Neural cell (in vitro differentiated cells): ENCODE measurements at regions not wholly inside any gene's neighbourhood (a gene's known extent, or its start where the extent isn't known, plus 50 kb on each side); places are given as distances from the start of the nearest gene placed in this dataset.
"Not testable (repeated sequence)": the region's sequence is repeated elsewhere in the genome, so short reads cannot be mapped to it uniquely, and the experiment has no call there.

Source experiments
- H2AFZ ChIP-seq: fragments of 200-600, 300-800 bp; sonication (generic), shearing (Covaris generic); 2 replicates; pipeline ENCODE4 v1.6.0; 2014; ENCODE audit warnings: low read depth, mild to moderate bottlenecking, antibody characterized with exemption, low read length, moderate library complexity
- H3F3A ChIP-seq: fragments of 200-600 bp; shearing (Covaris generic); 2 replicates; pipeline ENCODE4 v1.6.1; 2016; ENCODE audit warnings: mild to moderate bottlenecking, moderate library complexity, mixed read lengths, antibody characterized with exemption, low read length; ENCODE audit not compliant: insufficient read depth, poor library complexity, severe bottlenecking
- H3K27ac ChIP-seq: fragments of 200-600, 300-800 bp; sonication (generic), shearing (Covaris generic); 2 replicates; pipeline ENCODE4 v1.5.1; 2014; ENCODE audit warnings: mild to moderate bottlenecking, low read length, moderate library complexity
- H3K27me3 ChIP-seq: fragments of 300-800, 200-600 bp; sonication (generic), shearing (Covaris generic); 2 replicates; pipeline ENCODE4 v1.6.0; 2014; ENCODE audit warnings: mild to moderate bottlenecking, low read depth, low read length, moderate library complexity; ENCODE audit not compliant: insufficient read depth
- H3K36me3 ChIP-seq: fragments of 300-800, 200-600 bp; sonication (generic), shearing (Covaris generic); 2 replicates; pipeline ENCODE4 v1.5.1; 2014; ENCODE audit warnings: mild to moderate bottlenecking, antibody characterized with exemption, low read length, moderate library complexity; ENCODE audit not compliant: insufficient read depth
- H3K4me2 ChIP-seq: fragments of 300-800, 200-600 bp; sonication (generic), shearing (Covaris generic); 2 replicates; pipeline ENCODE4 v1.6.0; 2014; ENCODE audit warnings: mild to moderate bottlenecking, low read length
- H3K4me3 ChIP-seq: fragments of 300-800, 200-600 bp; sonication (generic), shearing (Covaris generic); 2 replicates; pipeline ENCODE4 v1.5.1; 2014; ENCODE audit warnings: mild to moderate bottlenecking, low read length, moderate library complexity
- H3K79me2 ChIP-seq: fragments of 200-600 bp; shearing (Covaris generic); replicated peaks from 2 replicates; pipeline ENCODE4 v1.6.0; 2014; ENCODE audit warnings: mild to moderate bottlenecking, low read length, moderate library complexity; ENCODE audit not compliant: insufficient read depth
- H3K9ac ChIP-seq: fragments of 300-800, 200-600 bp; sonication (generic), shearing (Covaris generic); 2 replicates; pipeline ENCODE4 v1.6.1; 2016; ENCODE audit warnings: mild to moderate bottlenecking, low read length, mixed read lengths
- H3K9me2 ChIP-seq: fragments of 200-600 bp; shearing (Covaris generic); 2 replicates; pipeline ENCODE4 v1.6.1; 2016; ENCODE audit warnings: mild to moderate bottlenecking, low read length, mixed read lengths; ENCODE audit not compliant: insufficient read depth
- H3K9me3 ChIP-seq: fragments of 200-600, 300-800 bp; sonication (generic), shearing (Covaris generic); 2 replicates; pipeline ENCODE4 v1.6.1; 2016; ENCODE audit warnings: mild to moderate bottlenecking, mixed run types, low read length, moderate library complexity, mixed read lengths
- H4K20me1 ChIP-seq: fragments of 200-600 bp; shearing (Covaris generic); 2 replicates; pipeline ENCODE4 v1.6.1; 2016; ENCODE audit warnings: mild to moderate bottlenecking, mixed run types; ENCODE audit not compliant: insufficient read depth
- CTCF ChIP-seq: fragments of 450-650 bp; IDR thresholded peaks from 2 replicates; pipeline ENCODE4 v1.5.1; 2014; ENCODE audit warnings: antibody characterized with exemption, mild to moderate bottlenecking, moderate library complexity; ENCODE audit not compliant: poor library complexity, severe bottlenecking
- EP300 ChIP-seq: fragments of 450-650 bp; conservative IDR thresholded peaks from 2 replicates; pipeline ENCODE4 v1.6.1; 2014; ENCODE audit warnings: antibody characterized with exemption, mild to moderate bottlenecking, moderate library complexity; ENCODE audit not compliant: poor library complexity, severe bottlenecking
- EZH2 ChIP-seq: fragments of 200-600, 300-800 bp; shearing (Covaris generic), sonication (generic); IDR thresholded peaks from 2 replicates; pipeline ENCODE4 v1.6.1; 2014; ENCODE audit warnings: antibody characterized with exemption, low read length, borderline replicate concordance, mild to moderate bottlenecking; ENCODE audit not compliant: insufficient read depth, poor library complexity, severe bottlenecking
- MXI1 ChIP-seq: fragments of 450-650 bp; conservative IDR thresholded peaks from 2 replicates; pipeline ENCODE4 v1.6.1; 2014; ENCODE audit warnings: antibody characterized with exemption, mild to moderate bottlenecking; ENCODE audit not compliant: poor library complexity, severe bottlenecking
- POLR2AphosphoS5 ChIP-seq: IDR thresholded peaks from 2 replicates; pipeline ENCODE4 v1.6.1; 2012
- RAD21 ChIP-seq: fragments of 450-650 bp; conservative IDR thresholded peaks from 2 replicates; pipeline ENCODE4 v1.6.1; 2014; ENCODE audit warnings: antibody characterized with exemption, mild to moderate bottlenecking, moderate library complexity
- REST ChIP-seq: IDR thresholded peaks from 2 replicates; pipeline ENCODE4 v1.6.1; 2012; ENCODE audit warnings: borderline replicate concordance
- SMC3 ChIP-seq: fragments of 450-650 bp; conservative IDR thresholded peaks from 2 replicates; pipeline ENCODE4 v1.6.1; 2014; ENCODE audit warnings: antibody characterized with exemption, mild to moderate bottlenecking, moderate library complexity; ENCODE audit not compliant: poor library complexity
- TAF1 ChIP-seq: IDR thresholded peaks from 2 replicates; pipeline ENCODE4 v1.6.1; 2012; ENCODE audit warnings: low read depth

GRCh38 chr11:92046103-92046502, 178.5 kb upstream of the FAT3 start:
- Histone ChIP-seq H3F3A (no peaks in the 10 kb centered on the region), H2AFZ (no peak overlapping the region), H3K27me3 (no peaks in the 10 kb centered on the region), H3K9me3 (no peaks in the 10 kb centered on the region), H3K27ac (no peak overlapping the region), H4K20me1 (no peaks in the 10 kb centered on the region), H3K9ac (no peak overlapping the region), H3K4me2 (no peak overlapping the region), H3K9me2 (no peaks in the 10 kb centered on the region), H3K36me3 (no peaks in the 10 kb centered on the region), H3K79me2 (no peaks in the 10 kb centered on the region), H3K4me3 (no peak overlapping the region)
- TF ChIP-seq RAD21, result no peak
- no peak for TF ChIP-seq EP300
- TF ChIP-seq REST, result no peak

- no peak overlapping the region for H3K9ac ChIP-seq
- H3K79me2 ChIP-seq, result no peaks in the 10 kb centered on the region
- H3K9me2 ChIP-seq, result no peaks in the 10 kb centered on the region
- TF ChIP-seq RAD21 (no peak), POLR2AphosphoS5 (no peak), TAF1 (no peak), CTCF (no peak)
- H2AFZ ChIP-seq, result no peak overlapping the region
- no peaks in the 10 kb centered on the region for H4K20me1 ChIP-seq
- no peaks in the 10 kb centered on the region for H3K27me3 ChIP-seq
- no peak overlapping the region for H3K4me2 ChIP-seq
- no peak overlapping the region for H3K27ac ChIP-seq
- no peak overlapping the region for H3K4me3 ChIP-seq
- no peaks in the 10 kb centered on the region for H3K9me3 ChIP-seq
- H3K36me3 ChIP-seq, result no peaks in the 10 kb centered on the region
- H3F3A ChIP-seq, result no peaks in the 10 kb centered on the region
Measured at GRCh38 chr11:92045301-92045700, 179.3 kb upstream of the FAT3 start.

GRCh38 chr11:92035488-92035887, 189.1 kb upstream of the FAT3 start:
- Histone ChIP-seq H3K36me3 (no peaks in the 10 kb centered on the region), H3K4me2 (no peak overlapping the region), H3F3A (no peaks in the 10 kb centered on the region), H3K9me2 (no peaks in the 10 kb centered on the region), H3K27ac (no peak overlapping the region), H3K27me3 (no peaks in the 10 kb centered on the region), H3K4me3 (no peak overlapping the region), H4K20me1 (no peaks in the 10 kb centered on the region), H3K79me2 (no peaks in the 10 kb centered on the region), H3K9ac (no peak overlapping the region), H2AFZ (no peak overlapping the region), H3K9me3 (no peaks in the 10 kb centered on the region)
- TF ChIP-seq CTCF (no peak), EZH2 (no peak), EP300 (no peak), REST (no peak), MXI1 (no peak), TAF1 (no peak), RAD21 (no peak), SMC3 (no peak), POLR2AphosphoS5 (no peak)

- not testable (repeated sequence) for H2AFZ ChIP-seq, H3K27me3 ChIP-seq, H4K20me1 ChIP-seq, H3K9ac ChIP-seq, H3K9me2 ChIP-seq, H3F3A ChIP-seq, H3K79me2 ChIP-seq, H3K4me3 ChIP-seq, H3K27ac ChIP-seq, H3K4me2 ChIP-seq, H3K36me3 ChIP-seq, H3K9me3 ChIP-seq
Measured at GRCh38 chr11:92027136-92027535, 197.5 kb upstream of the FAT3 start.
